ENCODE measurements at regions not wholly inside any gene's neighbourhood (a gene's known extent, or its start where the extent isn't known, plus 50 kb on each side); places are given as distances from the start of the nearest gene placed in this dataset.
A peak's percentile ranks its signal among the peaks of the same experiment; 100 is the strongest.

DNA sequence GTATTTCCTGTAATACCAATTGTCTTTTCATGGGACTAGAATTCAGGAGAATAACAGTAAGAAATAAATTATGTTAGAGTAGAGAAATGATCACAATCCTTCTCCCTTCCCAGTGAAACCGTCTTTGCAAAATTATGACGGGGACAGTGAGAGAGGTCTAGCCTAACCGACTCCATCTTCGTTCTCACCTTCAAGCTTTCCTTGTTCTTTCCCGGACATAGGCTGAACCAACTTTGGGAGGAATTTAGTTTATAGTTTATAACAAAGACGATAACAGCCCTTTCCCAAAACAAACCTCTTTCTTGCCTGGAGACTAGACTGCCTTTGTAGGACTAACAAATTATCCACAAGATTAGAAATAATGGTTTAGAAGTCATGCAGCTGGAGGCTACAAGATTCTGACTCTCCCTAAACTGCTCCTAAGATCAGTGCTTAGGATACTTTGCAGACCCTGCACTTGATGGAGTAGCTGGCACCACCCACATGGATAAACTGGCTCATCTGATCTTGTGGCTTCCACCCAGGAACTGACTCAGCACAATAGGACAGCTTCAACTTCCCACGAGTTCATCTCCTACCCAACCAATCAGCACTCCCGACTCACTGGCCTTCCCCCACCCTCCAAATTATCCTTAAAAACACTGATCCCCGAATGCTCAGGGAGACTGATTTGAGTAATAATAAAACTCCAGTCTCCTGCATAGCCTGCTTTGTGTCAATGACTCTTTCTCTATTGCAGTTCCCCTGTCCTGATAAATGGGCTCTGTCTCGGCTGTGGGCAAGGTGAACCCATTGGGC is 521.2 kb upstream of the TBX3 start:
- H3K36me3 ChIP-seq (ENCODE audit: control insufficient read depth, insufficient read depth, low read length): no peaks in the 10 kb centered on the region
- WGBS (ENCODE audit: insufficient coverage, low coverage, missing lambda C conversion rate): 5% methylated on average over 10 of the region's 10 CpGs
- H3K27me3 ChIP-seq (ENCODE audit: control insufficient read depth in 2 of 2, insufficient read depth in 2 of 2, low read length in 2 of 2): peaks cover 0 to 4% of the 10 kb centered on the region in 2 experiments; a peak in 2 of 5 replicates
- POLR2A ChIA-PET: interaction anchor here (0.6 kb wide), 1 partner anchor 21 kb away, joined by 3 read pairs; no protein-coding TSS in a partner anchor
- H4K20me1 ChIP-seq (replicated peaks; ENCODE audit: control insufficient read depth, insufficient read depth, low read length): no peaks in the 10 kb centered on the region
- H2AFZ ChIP-seq (ENCODE audit: low read depth, low read length): peak overlapping the region; percentile 57; the same call in 1 of the 2 replicates
- in situ Hi-C loops (cut with MboI) (no loop called here), intact Hi-C loops (cut with micrococcal nuclease) (no loop called here)
- H3K9me1 ChIP-seq (ENCODE audit: control insufficient read depth, insufficient read depth, low read length): no peaks in the 10 kb centered on the region
- peaks cover 0 to 12% of the 10 kb centered on the region in 2 experiments; a peak in 3 of 5 replicates for H3K4me1 ChIP-seq (replicated peaks in 1 of 2; ENCODE audit: control insufficient read depth in 2 of 2, insufficient read depth in 2 of 2, low read length in 2 of 2)
- peak; percentile 54; the same call in 2 of the 3 replicates for ATAC-seq
- no TSS peak for BruUV-seq (replicated peaks)
- H3K79me2 ChIP-seq (ENCODE audit: control insufficient read depth, insufficient read depth, low read length): no peaks in the 10 kb centered on the region
- no peaks in the 10 kb centered on the region for H3K9me3 ChIP-seq (replicated peaks; ENCODE audit: control insufficient read depth, insufficient read depth, low read depth, low read length)
- peak; percentile 63 for FAIRE-seq
- CTCF ChIA-PET (ENCODE audit: low intra/inter-chr PET ratio): no interaction called here
- H3K9ac ChIP-seq (ENCODE audit: insufficient read depth in 1 of 2, low read depth in 2 of 2, low read length in 2 of 2): no peak overlapping the region
- no peak overlapping the region for H3K27ac ChIP-seq (ENCODE audit: extremely low read depth, low read depth, low read length)
- peak in 1 of 4 experiments; percentile 33 for DNase-seq (ENCODE audit: extremely low read depth in 1 of 4, low spot score in 3 of 4)
- H3K4me2 ChIP-seq (ENCODE audit: insufficient read depth, low read length): peak overlapping the region; percentile 14; the same call in 1 of the 2 replicates
- H3K4me3 ChIP-seq: no peak overlapping the region
- TF ChIP-seq ATF1 (CRISPR knock-in tag; IDR thresholded peaks at IDR 0.05) (no peak), ATF1 (tag; IDR thresholded peaks at IDR 0.05) (peak; percentile 68; the same call in 1 of the 2 replicates), STAT5B (CRISPR knock-in tag; IDR thresholded peaks at IDR 0.05) (no peak), PHF8 (IDR thresholded peaks at IDR 0.05; ENCODE audit: borderline replicate concordance, low read length) (no peak), TCF7 (IDR thresholded peaks at IDR 0.05; ENCODE audit: borderline replicate concordance) (no peak), MAFG (tag; conservative IDR thresholded peaks at IDR 0.05) (peak; percentile 98), NCOR1 (IDR thresholded peaks at IDR 0.05) (no peak), ZNF584 (CRISPR knock-in tag; IDR thresholded peaks at IDR 0.05; ENCODE audit: low read depth) (0 out of 2 replicates have a peak, but pooled peaks have one; percentile 36), SMAD4 (CRISPR knock-in tag; conservative IDR thresholded peaks at IDR 0.05) (peak; percentile 68), ILK (tag; IDR thresholded peaks at IDR 0.05; ENCODE audit: borderline replicate concordance, low read depth) (peak; percentile 46; the same call in 1 of the 2 replicates), DDX20 (tag; IDR thresholded peaks at IDR 0.05; ENCODE audit: low read depth) (peak; percentile 72; the same call in 1 of the 2 replicates), POLR3G (IDR thresholded peaks at IDR 0.05; ENCODE audit: extremely low read depth, insufficient read length, insufficient replicate concordance) (no peak), NR4A1 (CRISPR knock-in tag; IDR thresholded peaks at IDR 0.05) (no peak), NR4A1 (tag; IDR thresholded peaks at IDR 0.05) (peak; percentile 95), BCL6 (CRISPR knock-in tag; IDR thresholded peaks at IDR 0.05) (peak; percentile 71; the same call in 1 of the 2 replicates)
- TF ChIP-seq, protein P1, sequence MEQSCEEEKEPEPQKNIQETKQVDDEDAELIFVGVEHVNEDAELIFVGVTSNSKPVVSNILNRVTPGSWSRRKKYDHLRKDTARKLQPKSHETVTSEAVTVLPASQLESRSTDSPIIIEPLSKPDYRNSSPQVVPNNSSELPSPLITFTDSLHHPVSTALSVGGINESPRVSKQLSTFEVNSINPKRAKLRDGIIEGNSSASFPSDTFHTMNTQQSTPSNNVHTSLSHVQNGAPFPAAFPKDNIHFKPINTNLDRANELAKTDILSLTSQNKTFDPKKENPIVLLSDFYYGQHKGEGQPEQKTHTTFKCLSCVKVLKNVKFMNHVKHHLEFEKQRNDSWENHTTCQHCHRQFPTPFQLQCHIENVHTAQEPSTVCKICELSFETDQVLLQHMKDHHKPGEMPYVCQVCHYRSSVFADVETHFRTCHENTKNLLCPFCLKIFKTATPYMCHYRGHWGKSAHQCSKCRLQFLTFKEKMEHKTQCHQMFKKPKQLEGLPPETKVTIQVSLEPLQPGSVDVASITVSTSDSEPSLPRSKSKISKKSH (CRISPR knock-in tag; IDR thresholded peaks at IDR 0.05): no peak
- TF ChIP-seq, protein P2, sequence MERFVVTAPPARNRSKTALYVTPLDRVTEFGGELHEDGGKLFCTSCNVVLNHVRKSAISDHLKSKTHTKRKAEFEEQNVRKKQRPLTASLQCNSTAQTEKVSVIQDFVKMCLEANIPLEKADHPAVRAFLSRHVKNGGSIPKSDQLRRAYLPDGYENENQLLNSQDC (CRISPR knock-in tag; IDR thresholded peaks at IDR 0.05): no peak
- TF ChIP-seq, protein P3, sequence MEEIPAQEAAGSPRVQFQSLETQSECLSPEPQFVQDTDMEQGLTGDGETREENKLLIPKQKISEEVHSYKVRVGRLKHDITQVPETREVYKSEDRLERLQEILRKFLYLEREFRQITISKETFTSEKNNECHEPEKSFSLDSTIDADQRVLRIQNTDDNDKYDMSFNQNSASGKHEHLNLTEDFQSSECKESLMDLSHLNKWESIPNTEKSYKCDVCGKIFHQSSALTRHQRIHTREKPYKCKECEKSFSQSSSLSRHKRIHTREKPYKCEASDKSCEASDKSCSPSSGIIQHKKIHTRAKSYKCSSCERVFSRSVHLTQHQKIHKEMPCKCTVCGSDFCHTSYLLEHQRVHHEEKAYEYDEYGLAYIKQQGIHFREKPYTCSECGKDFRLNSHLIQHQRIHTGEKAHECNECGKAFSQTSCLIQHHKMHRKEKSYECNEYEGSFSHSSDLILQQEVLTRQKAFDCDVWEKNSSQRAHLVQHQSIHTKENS (CRISPR knock-in tag; IDR thresholded peaks at IDR 0.05): no peak
- TF ChIP-seq, protein P4, sequence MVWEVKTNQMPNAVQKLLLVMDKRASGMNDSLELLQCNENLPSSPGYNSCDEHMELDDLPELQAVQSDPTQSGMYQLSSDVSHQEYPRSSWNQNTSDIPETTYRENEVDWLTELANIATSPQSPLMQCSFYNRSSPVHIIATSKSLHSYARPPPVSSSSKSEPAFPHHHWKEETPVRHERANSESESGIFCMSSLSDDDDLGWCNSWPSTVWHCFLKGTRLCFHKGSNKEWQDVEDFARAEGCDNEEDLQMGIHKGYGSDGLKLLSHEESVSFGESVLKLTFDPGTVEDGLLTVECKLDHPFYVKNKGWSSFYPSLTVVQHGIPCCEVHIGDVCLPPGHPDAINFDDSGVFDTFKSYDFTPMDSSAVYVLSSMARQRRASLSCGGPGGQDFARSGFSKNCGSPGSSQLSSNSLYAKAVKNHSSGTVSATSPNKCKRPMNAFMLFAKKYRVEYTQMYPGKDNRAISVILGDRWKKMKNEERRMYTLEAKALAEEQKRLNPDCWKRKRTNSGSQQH (CRISPR knock-in tag; IDR thresholded peaks at IDR 0.05): 0 out of 2 replicates have a peak, but pooled peaks have one; percentile 25

All from K562 (cell line).